Esophagus muscularis mucosa (tissue), 4 donors: ENCODE measurements at regions not wholly inside any gene's neighbourhood (a gene's known extent, or its start where the extent isn't known, plus 50 kb on each side); places are given as distances from the start of the nearest gene placed in this dataset.
"Not testable (repeated sequence)": the region's sequence is repeated elsewhere in the genome, so short reads cannot be mapped to it uniquely, and the experiment has no call there.

ENCODE experiments used
- DNase-seq: peaks from one replicate; pipeline ENCODE4 v3.0.0-alpha.2; 2017; ENCODE audit errors: extremely low spot score
- H3K27ac ChIP-seq, 4 donors: fragments of 200-600 bp; sonication (generic); replicated peaks in 1 of 4; 1 replicate in 3 of 4; 2 replicates in 1 of 4; pipeline ENCODE4 v1.5.1; 2016 to 2019; ENCODE audit warnings: mild to moderate bottlenecking in 1 of 4
- H3K27me3 ChIP-seq, 4 donors: fragments of 200-600 bp; sonication (generic); one replicate each; pipeline versions ENCODE4 v1.5.1 to v1.6.0; 2016 to 2019
- H3K36me3 ChIP-seq, 4 donors: fragments of 200-600 bp; sonication (generic); one replicate each; pipeline ENCODE4 v1.5.1; 2016 to 2019
- H3K4me1 ChIP-seq, 4 donors: fragments of 200-600 bp; sonication (generic); one replicate each; pipeline ENCODE4 v1.5.1; 2016 to 2019
- H3K4me3 ChIP-seq, 4 donors: fragments of 200-600 bp; sonication (generic); 1 replicate in 2 of 4; 2 replicates in 2 of 4; pipeline ENCODE4 v1.5.1; 2016 to 2019; ENCODE audit warnings: mild to moderate bottlenecking in 4 of 4, moderate library complexity in 1 of 4
- H3K9me3 ChIP-seq, 4 donors: fragments of 200-600 bp; sonication (generic); 1 replicate in 3 of 4; 2 replicates in 1 of 4; pipeline ENCODE4 v1.5.1; 2016 to 2019
- CTCF ChIP-seq, 3 experiments: fragments of 200-600 bp in 2 of 3; fragments of 450-650 bp in 1 of 3; sonication (generic) in 2 of 3; IDR thresholded peaks; one replicate each; pipeline ENCODE4 v1.5.1; 2017 to 2019; ENCODE audit warnings: antibody characterized with exemption in 3 of 3, mild to moderate bottlenecking in 2 of 3, moderate library complexity in 1 of 3
- EP300 ChIP-seq: sonication (generic); formaldehyde crosslinking; IDR thresholded peaks from one replicate; pipeline ENCODE4 v1.6.1; 2017; ENCODE audit warnings: antibody characterized with exemption
- POLR2A ChIP-seq: fragments of 450-650 bp; IDR thresholded peaks from one replicate; pipeline ENCODE4 v1.6.1; 2017; ENCODE audit warnings: antibody characterized with exemption, moderate library complexity, mild to moderate bottlenecking, low read depth
- POLR2AphosphoS5 ChIP-seq, 2 donors: sonication (generic); formaldehyde crosslinking; IDR thresholded peaks; one replicate each; pipeline ENCODE4 v1.6.1; 2017; ENCODE audit warnings: antibody characterized with exemption in 2 of 2
- WGBS: methylation state at CpG from one replicate; pipeline ENCODE4 v1.1.5; 2018; 5-methylcytosine and 5-hydroxymethylcytosine counted together
- intact Hi-C: fragments of 100-400 bp; cut with DNase I; formaldehyde crosslinking; loops from one replicate; pipeline ENCODE4 v1.15.1; 2023

- H3K36me3 ChIP-seq = no peaks in the 10 kb centered on the region
- no peak overlapping the region for H3K27ac ChIP-seq
- H3K27me3 ChIP-seq = no peaks in the 10 kb centered on the region
- peaks cover 5 to 10% (median 8%) of the 10 kb centered on the region in 4 donors for H3K4me1 ChIP-seq
- 77% methylated on average over 4 of the region's 4 CpGs for WGBS
- DNase-seq = no peak
- TF ChIP-seq POLR2A (no peak), CTCF (IDR thresholded peaks at IDR 0.05) (no peak), EP300 (no peak), POLR2AphosphoS5 (IDR thresholded peaks at IDR 0.05) (no peak)
- no peaks in the 10 kb centered on the region for H3K9me3 ChIP-seq
- H3K4me3 ChIP-seq = no peak overlapping the region
- intact Hi-C loops = no loop called here
Observed at GRCh38 chr2:219748671-219749570, 121.5 kb downstream of the SLC4A3 start.

- H3K4me1 ChIP-seq, intact Hi-C loops, H3K36me3 ChIP-seq, H3K4me3 ChIP-seq, H3K27ac ChIP-seq, H3K27me3 ChIP-seq, DNase-seq, H3K9me3 ChIP-seq: not testable (repeated sequence)
- WGBS = 95% methylated on average over 7 of the region's 34 CpGs
Observed at GRCh38 chr2:219751121-219751520, 123.7 kb downstream of the SLC4A3 start.

- peaks cover 0 to 2% (median 0%) of the 10 kb centered on the region in 4 donors for H3K27me3 ChIP-seq
- 56% methylated on average over 2 of the region's 2 CpGs for WGBS
- intact Hi-C loops = no loop called here
- no peaks in the 10 kb centered on the region for H3K4me1 ChIP-seq
- no peak overlapping the region for H3K27ac ChIP-seq
- DNase-seq = no peak
- no peak for TF ChIP-seq POLR2AphosphoS5 (IDR thresholded peaks at IDR 0.05)
- TF ChIP-seq CTCF (IDR thresholded peaks at IDR 0.05) = no peak
- no peak for TF ChIP-seq POLR2A
- TF ChIP-seq EP300 = no peak
- no peak overlapping the region for H3K4me3 ChIP-seq
- no peaks in the 10 kb centered on the region for H3K9me3 ChIP-seq
- no peaks in the 10 kb centered on the region for H3K36me3 ChIP-seq
Observed at GRCh38 chr2:219752726-219753125, 125.3 kb downstream of the SLC4A3 start.

- Histone ChIP-seq H3K4me3 (no peak overlapping the region), H3K4me1 (no peaks in the 10 kb centered on the region), H3K27me3 (peaks cover 0 to 2% (median 0%) of the 10 kb centered on the region in 4 donors), H3K27ac (no peak overlapping the region), H3K36me3 (no peaks in the 10 kb centered on the region), H3K9me3 (peaks cover 0 to 4% (median 0%) of the 10 kb centered on the region in 4 donors)
- no peak for DNase-seq
- intact Hi-C loops = no loop called here
- TF ChIP-seq CTCF (IDR thresholded peaks at IDR 0.05) = no peak
- TF ChIP-seq EP300 = no peak
- TF ChIP-seq POLR2A = no peak
- no peak for TF ChIP-seq POLR2AphosphoS5 (IDR thresholded peaks at IDR 0.05)
- 77% methylated on average over 3 of the region's 3 CpGs for WGBS
Observed at GRCh38 chr2:219758907-219759680, 131.7 kb downstream of the SLC4A3 start.

- 59% methylated on average over 3 of the region's 3 CpGs for WGBS
- H3K27me3 ChIP-seq = peaks cover 0 to 2% (median 0%) of the 10 kb centered on the region in 4 donors
Observed at GRCh38 chr2:219759801-219760200, 132.4 kb downstream of the SLC4A3 start.

More at GRCh38 chr2:219759801-219760200, 132.4 kb downstream of the SLC4A3 start:
- no peaks in the 10 kb centered on the region for H3K4me1 ChIP-seq
- DNase-seq = no peak
- H3K9me3 ChIP-seq = peaks cover 0 to 4% (median 0%) of the 10 kb centered on the region in 4 donors
- no peak overlapping the region for H3K4me3 ChIP-seq
- H3K27ac ChIP-seq = no peak overlapping the region
- intact Hi-C loops = no loop called here
- no peak for TF ChIP-seq CTCF (IDR thresholded peaks at IDR 0.05)
- no peak for TF ChIP-seq POLR2AphosphoS5 (IDR thresholded peaks at IDR 0.05)
- TF ChIP-seq POLR2A = no peak
- TF ChIP-seq EP300 = no peak
- H3K36me3 ChIP-seq = no peaks in the 10 kb centered on the region
